ENCODE measurements at regions not wholly inside any gene's neighbourhood (a gene's known extent, or its start where the extent isn't known, plus 50 kb on each side); places are given as distances from the start of the nearest gene placed in this dataset.

DNA sequence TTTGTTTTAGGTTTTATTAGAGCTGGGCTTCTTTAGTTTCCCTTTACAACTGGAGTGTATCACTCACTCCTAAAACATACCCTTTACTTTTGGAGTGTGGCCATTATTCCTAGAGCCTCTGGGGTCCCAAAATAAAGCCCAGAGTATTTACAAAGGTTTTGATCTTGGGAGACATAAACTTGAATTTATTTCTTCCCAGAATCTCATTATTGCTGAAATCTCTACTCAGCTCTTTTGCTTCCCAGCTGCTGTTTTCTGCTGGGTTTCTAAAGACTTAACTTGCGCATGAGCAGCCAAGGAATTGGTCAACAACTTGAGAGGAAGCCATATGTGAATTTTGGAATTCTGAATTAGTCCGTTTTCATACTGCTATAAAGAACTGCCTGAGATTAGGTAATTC lies 94.5 kb upstream of the NRSN1 start:
- TF ChIP-seq, protein P1, sequence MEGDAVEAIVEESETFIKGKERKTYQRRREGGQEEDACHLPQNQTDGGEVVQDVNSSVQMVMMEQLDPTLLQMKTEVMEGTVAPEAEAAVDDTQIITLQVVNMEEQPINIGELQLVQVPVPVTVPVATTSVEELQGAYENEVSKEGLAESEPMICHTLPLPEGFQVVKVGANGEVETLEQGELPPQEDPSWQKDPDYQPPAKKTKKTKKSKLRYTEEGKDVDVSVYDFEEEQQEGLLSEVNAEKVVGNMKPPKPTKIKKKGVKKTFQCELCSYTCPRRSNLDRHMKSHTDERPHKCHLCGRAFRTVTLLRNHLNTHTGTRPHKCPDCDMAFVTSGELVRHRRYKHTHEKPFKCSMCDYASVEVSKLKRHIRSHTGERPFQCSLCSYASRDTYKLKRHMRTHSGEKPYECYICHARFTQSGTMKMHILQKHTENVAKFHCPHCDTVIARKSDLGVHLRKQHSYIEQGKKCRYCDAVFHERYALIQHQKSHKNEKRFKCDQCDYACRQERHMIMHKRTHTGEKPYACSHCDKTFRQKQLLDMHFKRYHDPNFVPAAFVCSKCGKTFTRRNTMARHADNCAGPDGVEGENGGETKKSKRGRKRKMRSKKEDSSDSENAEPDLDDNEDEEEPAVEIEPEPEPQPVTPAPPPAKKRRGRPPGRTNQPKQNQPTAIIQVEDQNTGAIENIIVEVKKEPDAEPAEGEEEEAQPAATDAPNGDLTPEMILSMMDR (IDR thresholded peaks at IDR 0.05), result no peak
- no peak for TF ChIP-seq POLR2A (IDR thresholded peaks at IDR 0.05)
